AG04450 (cell line): ENCODE measurements at regions not wholly inside any gene's neighbourhood (a gene's known extent, or its start where the extent isn't known, plus 50 kb on each side); places are given as distances from the start of the nearest gene placed in this dataset.
"Not testable (repeated sequence)": the region's sequence is repeated elsewhere in the genome, so short reads cannot be mapped to it uniquely, and the experiment has no call there.

Source experiments
- CTCF ChIA-PET: fragments of 300-600, 350-600 bp; formaldehyde crosslinking; extraction: SDS; loops from one replicate; lab custom pipeline; 2022; ENCODE audit warnings: antibody characterized with exemption, inconsistent platforms; lab: Charles Lee
- POLR2A ChIA-PET: fragments of 350-600 bp; formaldehyde crosslinking; extraction: SDS; loops from one replicate; lab custom pipeline; 2021; ENCODE audit warnings: antibody characterized with exemption, inconsistent platforms; lab: Yijun Ruan, JAX
- DNase-seq: peaks from one replicate; pipeline ENCODE4 v3.0.0-alpha.2; 2011; ENCODE audit warnings: low read depth, low spot score
- H3K27ac ChIP-seq: one replicate; pipeline ENCODE4 v1.5.1; 2012; ENCODE audit warnings: low read depth, low read length, control low read depth
- H3K27me3 ChIP-seq: one replicate; pipeline ENCODE4 v1.6.0; 2012; ENCODE audit warnings: low read length; ENCODE audit not compliant: control insufficient read depth, insufficient read depth
- H3K4me3 ChIP-seq: 2 replicates; pipeline ENCODE4 v1.5.1; 2011; ENCODE audit warnings: mild to moderate bottlenecking, low read depth, low read length, control low read depth
- H3K9me3 ChIP-seq: 2 replicates; pipeline ENCODE4 v1.5.1; 2012; ENCODE audit warnings: low read length; ENCODE audit not compliant: control insufficient read depth, insufficient read depth
- TF ChIP-seq, protein P1 (sequence below): IDR thresholded peaks from 2 replicates; pipeline ENCODE4 v1.5.1; 2011; ENCODE audit warnings: low read depth, low read length, control low read depth, inconsistent platforms

DNA sequence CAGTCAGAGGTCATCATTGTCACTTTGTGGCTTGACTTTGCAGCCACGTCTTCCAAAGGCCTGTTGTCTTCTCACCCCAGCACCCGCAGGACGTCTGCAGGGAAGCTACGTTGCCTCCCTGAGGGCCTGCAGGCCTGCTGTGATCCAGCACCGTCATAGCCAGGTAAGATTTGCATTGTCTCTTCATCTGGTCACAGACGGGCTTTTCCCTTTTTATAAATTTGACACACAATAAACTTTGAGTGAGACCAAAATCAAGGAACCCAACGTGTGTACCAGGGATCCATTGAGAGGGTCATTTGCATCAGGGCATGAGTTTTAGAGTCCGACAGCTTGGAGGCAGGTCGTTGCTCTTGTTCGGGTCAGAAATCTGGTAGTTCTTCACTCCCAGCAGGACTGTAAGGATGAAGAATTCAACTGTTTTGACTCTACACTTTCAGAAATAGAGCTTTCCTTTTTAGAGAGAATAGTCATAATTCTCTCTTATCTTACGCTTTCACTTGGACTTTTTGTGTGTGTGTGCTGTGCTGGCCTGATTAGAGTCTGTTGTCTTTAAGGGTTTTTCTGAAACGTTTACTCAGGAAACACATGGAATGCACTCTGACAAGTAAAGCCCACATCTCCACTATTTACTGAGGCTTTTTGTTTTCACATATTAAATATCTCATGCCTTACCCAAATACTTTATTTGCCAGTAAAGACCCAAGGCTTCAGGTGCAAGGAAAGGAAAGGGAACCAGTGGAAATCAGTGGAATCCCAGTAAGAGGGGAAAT lies 177.2 kb upstream of the TAB2 start:
- no peak overlapping the region for H3K27ac ChIP-seq
- H3K27me3 ChIP-seq: no peaks in the 10 kb centered on the region
- no peak overlapping the region for H3K4me3 ChIP-seq
- TF ChIP-seq, protein P1, sequence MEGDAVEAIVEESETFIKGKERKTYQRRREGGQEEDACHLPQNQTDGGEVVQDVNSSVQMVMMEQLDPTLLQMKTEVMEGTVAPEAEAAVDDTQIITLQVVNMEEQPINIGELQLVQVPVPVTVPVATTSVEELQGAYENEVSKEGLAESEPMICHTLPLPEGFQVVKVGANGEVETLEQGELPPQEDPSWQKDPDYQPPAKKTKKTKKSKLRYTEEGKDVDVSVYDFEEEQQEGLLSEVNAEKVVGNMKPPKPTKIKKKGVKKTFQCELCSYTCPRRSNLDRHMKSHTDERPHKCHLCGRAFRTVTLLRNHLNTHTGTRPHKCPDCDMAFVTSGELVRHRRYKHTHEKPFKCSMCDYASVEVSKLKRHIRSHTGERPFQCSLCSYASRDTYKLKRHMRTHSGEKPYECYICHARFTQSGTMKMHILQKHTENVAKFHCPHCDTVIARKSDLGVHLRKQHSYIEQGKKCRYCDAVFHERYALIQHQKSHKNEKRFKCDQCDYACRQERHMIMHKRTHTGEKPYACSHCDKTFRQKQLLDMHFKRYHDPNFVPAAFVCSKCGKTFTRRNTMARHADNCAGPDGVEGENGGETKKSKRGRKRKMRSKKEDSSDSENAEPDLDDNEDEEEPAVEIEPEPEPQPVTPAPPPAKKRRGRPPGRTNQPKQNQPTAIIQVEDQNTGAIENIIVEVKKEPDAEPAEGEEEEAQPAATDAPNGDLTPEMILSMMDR: no peak
- CTCF ChIA-PET: interaction anchor here (1.5 kb wide), 1 partner anchor 58 kb away, joined by 3 read pairs; no protein-coding TSS in a partner anchor
- POLR2A ChIA-PET: no interaction called here
- DNase-seq: no peak
- H3K9me3 ChIP-seq: no peaks in the 10 kb centered on the region

DNA sequence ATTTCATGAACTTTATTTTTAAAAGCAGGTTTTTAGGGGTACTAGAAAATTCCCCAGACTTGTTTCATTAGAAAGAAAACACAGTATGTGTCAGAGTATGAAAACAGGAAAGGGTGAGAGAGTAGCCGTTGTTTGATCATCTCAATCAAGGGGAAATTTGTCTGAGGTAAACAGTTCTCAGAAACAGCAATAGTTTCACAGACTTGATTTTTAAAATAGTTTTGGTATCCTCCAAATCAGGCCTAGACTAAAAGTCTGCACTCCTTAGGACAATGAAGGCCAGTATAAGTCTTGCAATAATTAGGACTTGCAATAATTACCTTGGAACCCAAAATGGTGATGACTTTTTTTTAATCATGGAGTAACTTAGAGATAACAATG lies 176.6 kb upstream of the TAB2 start:
- ChIA-PET POLR2A (no interaction called here), CTCF (interaction anchor here (1.5 kb wide), 1 partner anchor 59 kb away, joined by 3 read pairs; no protein-coding TSS in a partner anchor)
- TF ChIP-seq, protein P1: no peak
- H3K4me3 ChIP-seq: no peak overlapping the region
- H3K9me3 ChIP-seq: no peaks in the 10 kb centered on the region
- no peaks in the 10 kb centered on the region for H3K27me3 ChIP-seq
- DNase-seq: no peak
- no peak overlapping the region for H3K27ac ChIP-seq

DNA sequence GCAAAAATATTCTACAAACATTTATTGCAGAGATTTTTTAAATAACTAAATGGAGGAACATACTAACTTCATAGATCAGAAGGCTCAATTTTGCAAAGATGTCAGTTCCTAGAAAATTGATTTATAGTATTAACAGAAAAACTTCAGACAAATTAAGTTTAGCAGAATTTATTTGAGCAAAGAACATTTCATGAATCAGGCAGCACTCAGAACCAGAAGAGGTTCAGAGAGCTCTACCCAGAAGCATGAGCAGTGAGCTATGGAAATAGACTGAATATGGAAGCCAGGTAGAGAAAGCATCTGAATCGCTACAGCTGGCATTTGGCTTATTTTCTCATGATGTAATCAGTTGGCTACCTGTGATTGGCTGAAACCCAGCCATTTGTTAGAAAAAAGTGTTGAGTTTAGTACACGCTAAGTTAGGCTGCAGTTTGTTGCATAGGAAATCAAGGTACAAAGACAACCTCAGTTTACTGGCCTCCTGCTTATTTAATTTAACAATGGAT lies 174.5 kb upstream of the TAB2 start:
- ChIA-PET POLR2A (no interaction called here), CTCF (no interaction called here)
- no peak for DNase-seq
- Histone ChIP-seq H3K27ac (no peak overlapping the region), H3K27me3 (peaks cover 4% of the 10 kb centered on the region), H3K4me3 (no peak overlapping the region), H3K9me3 (no peaks in the 10 kb centered on the region)
- TF ChIP-seq, protein P1: no peak

DNA sequence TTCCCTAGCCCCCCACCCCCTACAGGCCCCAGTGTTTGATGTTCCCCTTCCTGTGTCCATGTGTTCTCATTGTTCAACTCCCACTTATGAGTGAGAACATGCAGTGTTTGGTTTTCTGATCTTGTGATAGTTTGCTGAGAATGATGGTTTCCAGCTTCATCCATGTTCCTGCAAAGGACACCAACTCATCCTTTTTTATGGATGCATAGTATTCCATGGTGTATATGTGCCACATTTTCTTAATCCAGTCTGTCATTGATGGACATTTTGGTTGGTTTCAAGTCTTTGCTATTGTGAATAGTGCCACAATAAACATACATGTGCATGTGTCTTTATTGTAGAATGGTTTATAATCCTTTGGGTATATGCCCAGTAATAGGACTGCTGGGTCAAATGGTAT lies 171.7 kb upstream of the TAB2 start:
- DNase-seq, H3K27ac ChIP-seq, POLR2A ChIA-PET, H3K9me3 ChIP-seq, H3K4me3 ChIP-seq, CTCF ChIA-PET: not testable (repeated sequence)
- peaks cover 14% of the 10 kb centered on the region for H3K27me3 ChIP-seq

DNA sequence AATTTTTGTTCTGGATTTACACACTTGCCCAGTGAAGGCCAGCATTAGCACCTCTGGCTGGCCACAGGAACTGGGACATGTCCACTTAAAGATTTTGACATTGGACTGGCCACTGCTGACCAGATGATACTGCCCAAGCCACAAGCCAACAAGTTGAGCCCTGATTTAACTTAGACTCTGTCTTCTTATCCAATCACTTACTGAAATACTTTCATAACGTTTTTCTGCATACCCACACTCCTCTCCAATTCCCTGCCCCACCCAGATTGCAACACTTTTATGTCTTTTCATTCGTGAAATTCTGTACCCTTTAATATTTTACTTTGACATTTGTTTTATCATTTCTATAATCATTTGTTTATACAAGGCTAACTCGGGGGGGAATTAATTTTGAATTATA lies 170.3 kb upstream of the TAB2 start:
- no peak for DNase-seq
- POLR2A ChIA-PET: no interaction called here

More for the DNA sequence above, 170.3 kb upstream of the TAB2 start:
- TF ChIP-seq, protein P1: no peak
- Histone ChIP-seq H3K27ac (no peak overlapping the region), H3K4me3 (no peak overlapping the region), H3K9me3 (no peaks in the 10 kb centered on the region), H3K27me3 (peaks cover 17% of the 10 kb centered on the region)
- CTCF ChIA-PET: interaction anchor here (0.5 kb wide), 1 partner anchor 285 kb away, joined by 4 read pairs; no protein-coding TSS in a partner anchor
